Vagina (tissue), 2 donors: ENCODE measurements at regions not wholly inside any gene's neighbourhood (a gene's known extent, or its start where the extent isn't known, plus 50 kb on each side); places are given as distances from the start of the nearest gene placed in this dataset.

Experiments used
- POLR2A ChIP-seq, 2 donors: fragments of 450-650 bp; IDR thresholded peaks; one replicate each; pipeline ENCODE4 v1.6.1; 2017; ENCODE audit warnings: antibody characterized with exemption in 2 of 2, mild to moderate bottlenecking in 2 of 2, moderate library complexity in 2 of 2
- POLR2AphosphoS5 ChIP-seq, 2 donors: sonication (generic); formaldehyde crosslinking; IDR thresholded peaks; one replicate each; pipeline ENCODE4 v1.9.0; 2017; ENCODE audit warnings: antibody characterized with exemption in 2 of 2, mild to moderate bottlenecking in 2 of 2, low read depth in 1 of 2; ENCODE audit not compliant: insufficient read depth in 1 of 2
- TF ChIP-seq, protein P1 (sequence below), 3 experiments: fragments of 450-650 bp in 2 of 3; fragments of 200-600 bp in 1 of 3; sonication (generic) in 1 of 3; IDR thresholded peaks; one replicate each; pipeline ENCODE4 v1.5.1; 2017 to 2019; ENCODE audit warnings: antibody characterized with exemption in 3 of 3, mild to moderate bottlenecking in 2 of 3, moderate library complexity in 2 of 3

DNA sequence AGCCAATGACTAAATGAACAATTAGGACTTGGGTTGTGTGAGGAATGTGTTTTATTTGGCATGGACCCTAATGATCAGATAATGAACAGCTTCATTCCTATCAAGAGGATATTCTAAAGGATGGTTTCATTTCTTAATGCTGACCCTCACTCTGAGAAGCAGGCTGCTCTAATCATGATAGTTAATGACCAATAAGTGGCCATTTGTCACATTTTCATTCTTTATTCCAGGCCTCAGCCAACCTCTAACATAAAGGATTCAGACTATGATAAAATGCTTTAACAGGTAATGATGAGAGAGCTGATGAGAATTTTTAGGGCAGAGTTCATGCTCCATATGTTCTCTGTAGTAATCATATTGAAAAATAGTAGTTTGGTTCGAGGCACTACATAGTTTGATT, 301.5 kb upstream of the ARRDC3 start:
- TF ChIP-seq, protein P1, sequence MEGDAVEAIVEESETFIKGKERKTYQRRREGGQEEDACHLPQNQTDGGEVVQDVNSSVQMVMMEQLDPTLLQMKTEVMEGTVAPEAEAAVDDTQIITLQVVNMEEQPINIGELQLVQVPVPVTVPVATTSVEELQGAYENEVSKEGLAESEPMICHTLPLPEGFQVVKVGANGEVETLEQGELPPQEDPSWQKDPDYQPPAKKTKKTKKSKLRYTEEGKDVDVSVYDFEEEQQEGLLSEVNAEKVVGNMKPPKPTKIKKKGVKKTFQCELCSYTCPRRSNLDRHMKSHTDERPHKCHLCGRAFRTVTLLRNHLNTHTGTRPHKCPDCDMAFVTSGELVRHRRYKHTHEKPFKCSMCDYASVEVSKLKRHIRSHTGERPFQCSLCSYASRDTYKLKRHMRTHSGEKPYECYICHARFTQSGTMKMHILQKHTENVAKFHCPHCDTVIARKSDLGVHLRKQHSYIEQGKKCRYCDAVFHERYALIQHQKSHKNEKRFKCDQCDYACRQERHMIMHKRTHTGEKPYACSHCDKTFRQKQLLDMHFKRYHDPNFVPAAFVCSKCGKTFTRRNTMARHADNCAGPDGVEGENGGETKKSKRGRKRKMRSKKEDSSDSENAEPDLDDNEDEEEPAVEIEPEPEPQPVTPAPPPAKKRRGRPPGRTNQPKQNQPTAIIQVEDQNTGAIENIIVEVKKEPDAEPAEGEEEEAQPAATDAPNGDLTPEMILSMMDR (IDR thresholded peaks at IDR 0.05), result no peak
- no peak for TF ChIP-seq POLR2A (IDR thresholded peaks at IDR 0.05)
- no peak for TF ChIP-seq POLR2AphosphoS5 (IDR thresholded peaks at IDR 0.05; ENCODE audit: insufficient read depth in 1 of 2, low read depth in 1 of 2)
